GM23248 (cell line): ENCODE measurements at regions not wholly inside any gene's neighbourhood (a gene's known extent, or its start where the extent isn't known, plus 50 kb on each side); places are given as distances from the start of the nearest gene placed in this dataset.

Experiments
- DNase-seq: peaks from one replicate; pipeline ENCODE4 v3.0.0-alpha.2; 2015
- H2AFZ ChIP-seq: fragments of 200-600 bp; sonication (generic); 2 replicates; pipeline ENCODE4 v1.6.1; 2016; ENCODE audit warnings: antibody characterized with exemption
- H3F3A ChIP-seq: fragments of 200-600 bp; sonication (generic); 2 replicates; pipeline ENCODE4 v1.6.1; 2016; ENCODE audit warnings: mild to moderate bottlenecking, antibody characterized with exemption, mixed run types; ENCODE audit not compliant: insufficient read depth
- H3K27ac ChIP-seq: fragments of 200-600 bp; sonication (generic); 2 replicates; pipeline ENCODE4 v1.5.1; 2016; ENCODE audit warnings: mild to moderate bottlenecking
- H3K27me3 ChIP-seq: fragments of 200-600 bp; sonication (generic); replicated peaks from 2 replicates; pipeline ENCODE4 v1.6.1; 2016; ENCODE audit warnings: mild to moderate bottlenecking; ENCODE audit not compliant: insufficient read depth
- H3K36me3 ChIP-seq: fragments of 200-600 bp; sonication (generic); 2 replicates; pipeline ENCODE4 v1.6.1; 2016; ENCODE audit warnings: low read depth, mild to moderate bottlenecking
- H3K4me1 ChIP-seq: fragments of 200-600 bp; sonication (generic); 2 replicates; pipeline ENCODE4 v1.6.1; 2016; ENCODE audit warnings: mild to moderate bottlenecking; ENCODE audit not compliant: insufficient read depth
- H3K4me2 ChIP-seq: fragments of 200-600 bp; sonication (generic); one replicate; pipeline ENCODE4 v1.6.1; 2016; ENCODE audit warnings: mild to moderate bottlenecking; ENCODE audit not compliant: unreplicated experiment
- H3K4me3 ChIP-seq: fragments of 200-600 bp; sonication (generic); 2 replicates; pipeline ENCODE4 v1.5.1; 2016; ENCODE audit warnings: mild to moderate bottlenecking
- H3K79me2 ChIP-seq: fragments of 200-600 bp; sonication (generic); 2 replicates; pipeline ENCODE4 v1.6.1; 2016; ENCODE audit warnings: mild to moderate bottlenecking; ENCODE audit not compliant: insufficient read depth
- H3K9ac ChIP-seq: fragments of 200-600 bp; sonication (generic); 2 replicates; pipeline ENCODE4 v1.6.1; 2016; ENCODE audit warnings: mild to moderate bottlenecking
- H3K9me2 ChIP-seq: fragments of 200-600 bp; sonication (generic); 2 replicates; pipeline ENCODE4 v1.6.1; 2016; ENCODE audit warnings: mixed run types, mild to moderate bottlenecking, moderate library complexity; ENCODE audit not compliant: insufficient read depth
- H3K9me3 ChIP-seq: fragments of 200-600 bp; sonication (generic); one replicate; pipeline ENCODE4 v1.6.1; 2017; ENCODE audit warnings: low read depth
- H4K20me1 ChIP-seq: fragments of 200-600 bp; sonication (generic); 2 replicates; pipeline ENCODE4 v1.6.0; 2016; ENCODE audit not compliant: insufficient read depth
- EZH2 ChIP-seq: fragments of 200-600 bp; sonication (generic); IDR thresholded peaks from 2 replicates; pipeline ENCODE4 v1.6.1; 2018; ENCODE audit warnings: antibody characterized with exemption, mild to moderate bottlenecking; ENCODE audit not compliant: insufficient read depth, poor library complexity, severe bottlenecking
- EZH2phosphoT487 ChIP-seq: fragments of 200-600 bp; sonication (generic); IDR thresholded peaks from 2 replicates; pipeline ENCODE4 v1.6.1; 2018; ENCODE audit warnings: antibody characterized with exemption, moderate library complexity, mild to moderate bottlenecking, low read depth; ENCODE audit not compliant: insufficient read depth
- WGBS, 2 experiments: methylation state at CpG; one replicate each; pipeline ENCODE4 v1.1.6; 2015 to 2017; ENCODE audit warnings: low lambda C conversion rate in 2 of 2, low coverage in 1 of 2; ENCODE audit errors: missing lambda C conversion rate in 2 of 2; 5-methylcytosine and 5-hydroxymethylcytosine counted together
- in situ Hi-C: fragments of 300-500 bp; cut with MboI; formaldehyde crosslinking; loops from 2 replicates; pipeline ENCODE4 v1.15.0; 2020

GRCh38 chr10:78424723-78425122, 391.1 kb downstream of the RPS24 start:
- Histone ChIP-seq H3K9me2 (no peaks in the 10 kb centered on the region), H3K9ac (no peak overlapping the region), H3K4me1 (no peaks in the 10 kb centered on the region), H3K79me2 (no peaks in the 10 kb centered on the region), H3K27me3 (peaks cover 6% of the 10 kb centered on the region; the same call in 1 of the 2 replicates), H3K27ac (no peak overlapping the region), H2AFZ (no peak overlapping the region), H4K20me1 (no peaks in the 10 kb centered on the region), H3K9me3 (no peaks in the 10 kb centered on the region), H3F3A (no peaks in the 10 kb centered on the region), H3K36me3 (no peaks in the 10 kb centered on the region), H3K4me2 (no peak overlapping the region), H3K4me3 (no peak overlapping the region)
- WGBS, 2 experiments: 81 to 82% methylated on average over 1 of the region's 1 CpG
- in situ Hi-C loops: no loop called here
- no peak for DNase-seq
- no peak for TF ChIP-seq EZH2phosphoT487
- TF ChIP-seq EZH2: no peak

- Histone ChIP-seq H3K4me1 (no peaks in the 10 kb centered on the region), H3K27ac (no peak overlapping the region), H3K27me3 (peaks cover 11% of the 10 kb centered on the region), H3K4me3 (no peak overlapping the region), H3K79me2 (no peaks in the 10 kb centered on the region), H2AFZ (no peak overlapping the region), H3K9me2 (no peaks in the 10 kb centered on the region), H3K4me2 (no peak overlapping the region), H3K9me3 (no peaks in the 10 kb centered on the region), H4K20me1 (no peaks in the 10 kb centered on the region), H3F3A (no peaks in the 10 kb centered on the region), H3K36me3 (no peaks in the 10 kb centered on the region), H3K9ac (no peak overlapping the region)
- TF ChIP-seq EZH2phosphoT487 (no peak), EZH2 (no peak)
- in situ Hi-C loops: no loop called here
- DNase-seq: no peak
- 53 to 59% methylated on average over 3 of the region's 3 CpGs for WGBS, 2 experiments
These were observed 392.5 kb downstream of the RPS24 start for GRCh38 chr10:78426181-78426580.

DNA sequence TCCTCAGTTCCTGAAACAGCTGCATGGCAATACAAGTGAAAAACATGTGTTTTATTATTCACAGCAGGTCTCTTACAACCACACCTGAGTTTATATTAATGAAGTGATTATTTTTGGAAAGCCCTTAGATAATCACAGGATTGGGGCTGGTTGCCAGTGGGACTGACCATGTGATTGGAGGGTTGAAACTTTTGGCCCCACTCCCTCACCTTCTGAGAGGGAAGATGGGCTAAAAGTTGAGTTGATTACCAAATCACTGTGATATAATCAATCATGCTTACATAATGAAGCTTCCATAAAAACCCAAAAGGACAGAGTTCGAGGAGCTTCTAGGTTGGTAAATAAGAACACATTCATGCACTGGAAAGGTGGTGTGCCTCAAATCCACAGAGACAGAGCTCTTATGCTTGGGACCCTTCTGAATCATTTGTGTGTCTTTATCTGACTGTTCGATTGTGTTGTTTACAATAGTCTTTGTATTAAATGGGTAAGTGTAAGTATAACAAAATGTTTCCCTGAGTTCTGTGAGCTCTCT, 393.9 kb downstream of the RPS24 start:
- Histone ChIP-seq H3K27me3 (peaks cover 11% of the 10 kb centered on the region), H4K20me1 (no peaks in the 10 kb centered on the region), H3K9me3 (no peaks in the 10 kb centered on the region), H3K9me2 (no peaks in the 10 kb centered on the region), H3K9ac (no peak overlapping the region), H3K27ac (no peak overlapping the region), H2AFZ (no peak overlapping the region), H3K4me3 (no peak overlapping the region), H3K79me2 (no peaks in the 10 kb centered on the region), H3K36me3 (no peaks in the 10 kb centered on the region), H3K4me2 (no peak overlapping the region), H3F3A (no peaks in the 10 kb centered on the region), H3K4me1 (no peaks in the 10 kb centered on the region)
- in situ Hi-C loops: no loop called here
- TF ChIP-seq EZH2phosphoT487 (no peak), EZH2 (no peak)
- no peak for DNase-seq
- WGBS, 2 experiments: 65 to 71% methylated on average over 2 of the region's 2 CpGs

- Histone ChIP-seq H3K9ac (no peak overlapping the region), H3K79me2 (no peaks in the 10 kb centered on the region), H3K36me3 (no peaks in the 10 kb centered on the region), H3K9me2 (no peaks in the 10 kb centered on the region), H3K4me2 (no peak overlapping the region), H3K4me3 (no peak overlapping the region), H3K4me1 (no peaks in the 10 kb centered on the region), H3K27me3 (peaks cover 11% of the 10 kb centered on the region), H3K9me3 (no peaks in the 10 kb centered on the region), H4K20me1 (no peaks in the 10 kb centered on the region), H2AFZ (no peak overlapping the region), H3F3A (no peaks in the 10 kb centered on the region), H3K27ac (no peak overlapping the region)
- no peak for DNase-seq
- 43 to 45% methylated on average over 2 of the region's 2 CpGs for WGBS, 2 experiments
- in situ Hi-C loops: no loop called here
- TF ChIP-seq EZH2 (no peak), EZH2phosphoT487 (no peak)
These were observed 394.9 kb downstream of the RPS24 start for GRCh38 chr10:78428579-78428978.

DNA sequence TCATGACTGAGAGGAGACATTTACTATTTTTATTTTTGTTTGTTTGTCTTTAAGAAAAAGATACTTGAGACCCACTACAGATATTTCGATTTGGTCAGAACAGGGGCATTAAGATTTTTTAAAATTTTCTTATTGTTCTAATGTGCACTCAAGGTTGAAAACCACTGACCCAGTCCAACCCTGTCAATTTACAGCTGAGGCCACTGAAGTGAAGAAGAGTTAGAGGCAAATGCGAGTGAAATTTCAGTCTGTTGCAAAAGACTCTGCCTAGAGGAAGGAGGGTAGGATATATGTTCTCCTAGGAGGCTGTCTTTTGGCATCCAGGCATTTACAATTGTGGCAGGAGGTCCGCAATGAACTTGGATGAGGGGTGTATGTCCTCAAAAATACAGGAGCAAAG, 396.3 kb downstream of the RPS24 start:
- in situ Hi-C loops: no loop called here

More for the DNA sequence above, 396.3 kb downstream of the RPS24 start:
- Histone ChIP-seq H3K4me3 (no peak overlapping the region), H3K9me3 (no peaks in the 10 kb centered on the region), H3K36me3 (no peaks in the 10 kb centered on the region), H4K20me1 (no peaks in the 10 kb centered on the region), H3K4me1 (no peaks in the 10 kb centered on the region), H3K4me2 (no peak overlapping the region), H3K9me2 (no peaks in the 10 kb centered on the region), H2AFZ (no peak overlapping the region), H3K9ac (no peak overlapping the region), H3K79me2 (no peaks in the 10 kb centered on the region), H3K27me3 (peaks cover 11% of the 10 kb centered on the region), H3F3A (no peaks in the 10 kb centered on the region), H3K27ac (no peak overlapping the region)
- no peak for TF ChIP-seq EZH2
- no peak for TF ChIP-seq EZH2phosphoT487
- no peak for DNase-seq
- WGBS, 2 experiments: 63 to 71% methylated on average over 3 of the region's 3 CpGs
